HG02938 (cell line): ENCODE measurements at regions not wholly inside any gene's neighbourhood (a gene's known extent, or its start where the extent isn't known, plus 50 kb on each side); places are given as distances from the start of the nearest gene placed in this dataset.

Source experiments
- ATAC-seq: cut with Tn5 transposase; IDR thresholded peaks from one replicate; pipeline ENCODE4 v1.9.1; 2021; ENCODE audit warnings: mild to moderate bottlenecking, moderate library complexity; ENCODE audit not compliant: unreplicated experiment

GRCh38 chr4:20575486-20575885, 124.8 kb upstream of the PACRGL start:
- ATAC-seq: no peak

GRCh38 chr4:20576861-20577260, 123.4 kb upstream of the PACRGL start:
- no peak for ATAC-seq

- no peak for ATAC-seq
Measured at GRCh38 chr4:20577702-20578101, 122.6 kb upstream of the PACRGL start.

- no peak for ATAC-seq
Measured at GRCh38 chr4:20580907-20581306, 119.4 kb upstream of the PACRGL start.

GRCh38 chr4:20589436-20589835, 110.8 kb upstream of the PACRGL start:
- no peak for ATAC-seq

GRCh38 chr4:20590849-20591248, 109.4 kb upstream of the PACRGL start:
- ATAC-seq: no peak

- ATAC-seq: no peak
Measured at GRCh38 chr4:20591571-20591970, 108.7 kb upstream of the PACRGL start.

GRCh38 chr4:20592013-20592412, 108.2 kb upstream of the PACRGL start:
- ATAC-seq: no peak

GRCh38 chr4:20592663-20593062, 107.6 kb upstream of the PACRGL start:
- ATAC-seq: no peak

- ATAC-seq: no peak
Measured at GRCh38 chr4:20598626-20599025, 101.6 kb upstream of the PACRGL start.

- ATAC-seq: no peak
Measured at GRCh38 chr4:20603671-20604313, 96.5 kb upstream of the PACRGL start.

GRCh38 chr4:20612313-20612712, 87.9 kb upstream of the PACRGL start:
- ATAC-seq: no peak

GRCh38 chr4:20614816-20615215, 85.4 kb upstream of the PACRGL start:
- no peak for ATAC-seq

GRCh38 chr4:20615486-20616260, 84.6 kb upstream of the PACRGL start:
- no peak for ATAC-seq

GRCh38 chr4:20616313-20616712, 83.9 kb upstream of the PACRGL start:
- no peak for ATAC-seq

- no peak for ATAC-seq
Measured at GRCh38 chr4:20616848-20617247, 83.4 kb upstream of the PACRGL start.

GRCh38 chr4:20617678-20618396, 82.4 kb upstream of the PACRGL start:
- no peak for ATAC-seq

GRCh38 chr4:20618731-20619130, 81.5 kb upstream of the PACRGL start:
- no peak for ATAC-seq

GRCh38 chr4:20621476-20621875, 78.8 kb upstream of the PACRGL start:
- ATAC-seq: no peak

- ATAC-seq: no peak
Measured at GRCh38 chr4:20622701-20623100, 77.6 kb upstream of the PACRGL start.

- ATAC-seq: no peak
Measured at GRCh38 chr4:20623939-20624338, 76.3 kb upstream of the PACRGL start.

GRCh38 chr4:20624793-20625374, 75.4 kb upstream of the PACRGL start:
- no peak for ATAC-seq
